ENCODE measurements at regions not wholly inside any gene's neighbourhood (a gene's known extent, or its start where the extent isn't known, plus 50 kb on each side); places are given as distances from the start of the nearest gene placed in this dataset.

GRCh38 chr13:112001571-112001970 is 65.4 kb upstream of the SOX1 start:
- DNase-seq (ENCODE audit: low spot score): no peak

- no peak for DNase-seq (ENCODE audit: low spot score)
Observed at GRCh38 chr13:112003396-112003795, 63.6 kb upstream of the SOX1 start.

GRCh38 chr13:112003941-112004340 is 63.0 kb upstream of the SOX1 start:
- DNase-seq (ENCODE audit: low spot score): no peak

- DNase-seq (ENCODE audit: low spot score): no peak
Observed at GRCh38 chr13:112005925-112006324, 61.0 kb upstream of the SOX1 start.

GRCh38 chr13:112007191-112007590 is 59.8 kb upstream of the SOX1 start:
- no peak for DNase-seq (ENCODE audit: low spot score)

GRCh38 chr13:112010714-112011113 is 56.2 kb upstream of the SOX1 start:
- no peak for DNase-seq (ENCODE audit: low spot score)

- no peak for DNase-seq (ENCODE audit: low spot score)
Observed at GRCh38 chr13:112012016-112012704, 54.8 kb upstream of the SOX1 start.

GRCh38 chr13:112012705-112013085 is 54.3 kb upstream of the SOX1 start:
- no peak for DNase-seq (ENCODE audit: low spot score)

GRCh38 chr13:112013665-112014064 is 53.3 kb upstream of the SOX1 start:
- no peak for DNase-seq (ENCODE audit: low spot score)

- no peak for DNase-seq (ENCODE audit: low spot score)
Observed at GRCh38 chr13:112014857-112015256, 52.1 kb upstream of the SOX1 start.
